ENCODE measurements at regions not wholly inside any gene's neighbourhood (a gene's known extent, or its start where the extent isn't known, plus 50 kb on each side); places are given as distances from the start of the nearest gene placed in this dataset.

- DNase-seq (no peak), ATAC-seq (replicated peaks in 1 of 2) (no peak)
- Mint-ChIP-seq H3K9me3 (peaks cover 0 to 1% of the 10 kb centered on the region in 2 donors), H3K27me3 (ENCODE audit: low read depth) (peaks cover 23% of the 10 kb centered on the region), H3K27ac (no peak overlapping the region), H3K36me3 (ENCODE audit: insufficient read depth in 2 of 2) (no peaks in the 10 kb centered on the region), H3K4me1 (ENCODE audit: low read depth) (no peaks in the 10 kb centered on the region), H3K4me3 (no peak overlapping the region)
Observed at GRCh38 chr6:1037430-1038202, 274.3 kb upstream of the FOXQ1 start.

GRCh38 chr6:1035401-1035800, 276.5 kb upstream of the FOXQ1 start:
- ATAC-seq (replicated peaks in 1 of 2) (no peak), DNase-seq (no peak)
- H3K4me3 Mint-ChIP-seq: no peak overlapping the region
- H3K4me1 Mint-ChIP-seq (ENCODE audit: low read depth): no peaks in the 10 kb centered on the region
- no peaks in the 10 kb centered on the region for H3K9me3 Mint-ChIP-seq
- H3K36me3 Mint-ChIP-seq (ENCODE audit: insufficient read depth in 2 of 2): no peaks in the 10 kb centered on the region
- peaks cover 9% of the 10 kb centered on the region for H3K27me3 Mint-ChIP-seq (ENCODE audit: low read depth)
- H3K27ac Mint-ChIP-seq: no peak overlapping the region

- Mint-ChIP-seq H3K9me3 (no peaks in the 10 kb centered on the region), H3K36me3 (ENCODE audit: insufficient read depth in 2 of 2) (no peaks in the 10 kb centered on the region), H3K4me1 (ENCODE audit: low read depth) (no peaks in the 10 kb centered on the region), H3K27me3 (ENCODE audit: low read depth) (peaks cover 16% of the 10 kb centered on the region), H3K27ac (no peak overlapping the region), H3K4me3 (no peak overlapping the region)
- no peak for ATAC-seq (replicated peaks in 1 of 2)
- DNase-seq: no peak
Observed at GRCh38 chr6:1031720-1032119, 280.2 kb upstream of the FOXQ1 start.

GRCh38 chr6:1029141-1029540, 282.8 kb upstream of the FOXQ1 start:
- Mint-ChIP-seq H3K9me3 (no peaks in the 10 kb centered on the region), H3K27ac (no peak overlapping the region), H3K4me1 (ENCODE audit: low read depth) (no peaks in the 10 kb centered on the region), H3K27me3 (ENCODE audit: low read depth) (peaks cover 7% of the 10 kb centered on the region), H3K36me3 (ENCODE audit: insufficient read depth in 2 of 2) (no peaks in the 10 kb centered on the region), H3K4me3 (no peak overlapping the region)
- ATAC-seq (replicated peaks in 1 of 2) (no peak), DNase-seq (no peak)

GRCh38 chr6:1028723-1029122, 283.2 kb upstream of the FOXQ1 start:
- no peaks in the 10 kb centered on the region for H3K4me1 Mint-ChIP-seq (ENCODE audit: low read depth)
- ATAC-seq (replicated peaks in 1 of 2) (no peak), DNase-seq (no peak)
- peaks cover 7% of the 10 kb centered on the region for H3K27me3 Mint-ChIP-seq (ENCODE audit: low read depth)
- no peaks in the 10 kb centered on the region for H3K36me3 Mint-ChIP-seq (ENCODE audit: insufficient read depth in 2 of 2)
- H3K4me3 Mint-ChIP-seq: no peak overlapping the region
- no peak overlapping the region for H3K27ac Mint-ChIP-seq
- H3K9me3 Mint-ChIP-seq: no peaks in the 10 kb centered on the region

- Mint-ChIP-seq H3K4me1 (ENCODE audit: low read depth) (no peaks in the 10 kb centered on the region), H3K36me3 (ENCODE audit: insufficient read depth in 2 of 2) (no peaks in the 10 kb centered on the region), H3K27ac (no peak overlapping the region), H3K9me3 (no peaks in the 10 kb centered on the region), H3K4me3 (no peak overlapping the region), H3K27me3 (ENCODE audit: low read depth) (peaks cover 7% of the 10 kb centered on the region)
- ATAC-seq (replicated peaks in 1 of 2) (no peak), DNase-seq (no peak)
Observed at GRCh38 chr6:1027795-1028569, 283.9 kb upstream of the FOXQ1 start.

GRCh38 chr6:1027109-1027794, 284.6 kb upstream of the FOXQ1 start:
- Mint-ChIP-seq H3K27ac (no peak overlapping the region), H3K36me3 (ENCODE audit: insufficient read depth in 2 of 2) (no peaks in the 10 kb centered on the region), H3K4me1 (ENCODE audit: low read depth) (no peaks in the 10 kb centered on the region), H3K9me3 (no peaks in the 10 kb centered on the region), H3K4me3 (no peak overlapping the region), H3K27me3 (ENCODE audit: low read depth) (peaks cover 7% of the 10 kb centered on the region)
- DNase-seq: no peak
- ATAC-seq (replicated peaks in 1 of 2): no peak

- peaks cover 13% of the 10 kb centered on the region for H3K27me3 Mint-ChIP-seq (ENCODE audit: low read depth)
- ATAC-seq (replicated peaks in 1 of 2) (no peak), DNase-seq (no peak)
- peaks cover 3 to 4% of the 10 kb centered on the region in 2 donors for H3K9me3 Mint-ChIP-seq
- no peak overlapping the region for H3K27ac Mint-ChIP-seq
- no peak overlapping the region for H3K4me3 Mint-ChIP-seq
- no peaks in the 10 kb centered on the region for H3K4me1 Mint-ChIP-seq (ENCODE audit: low read depth)
- no peaks in the 10 kb centered on the region for H3K36me3 Mint-ChIP-seq (ENCODE audit: insufficient read depth in 2 of 2)
Observed at GRCh38 chr6:1025821-1026220, 286.1 kb upstream of the FOXQ1 start.

- H3K4me3 Mint-ChIP-seq: no peak overlapping the region
- DNase-seq: no peak
- peaks cover 13% of the 10 kb centered on the region for H3K27me3 Mint-ChIP-seq (ENCODE audit: low read depth)
- peaks cover 4 to 6% of the 10 kb centered on the region in 2 donors for H3K9me3 Mint-ChIP-seq
- H3K27ac Mint-ChIP-seq: no peak overlapping the region
- no peak for ATAC-seq (replicated peaks in 1 of 2)
- H3K36me3 Mint-ChIP-seq (ENCODE audit: insufficient read depth in 2 of 2): no peaks in the 10 kb centered on the region
- no peaks in the 10 kb centered on the region for H3K4me1 Mint-ChIP-seq (ENCODE audit: low read depth)
Observed at GRCh38 chr6:1024587-1024986, 287.3 kb upstream of the FOXQ1 start.

- DNase-seq: no peak
- Mint-ChIP-seq H3K4me1 (ENCODE audit: low read depth) (no peaks in the 10 kb centered on the region), H3K27ac (no peak overlapping the region), H3K4me3 (no peak overlapping the region), H3K27me3 (ENCODE audit: low read depth) (peaks cover 13% of the 10 kb centered on the region), H3K9me3 (peaks cover 4 to 6% of the 10 kb centered on the region in 2 donors), H3K36me3 (ENCODE audit: insufficient read depth in 2 of 2) (no peaks in the 10 kb centered on the region)
- ATAC-seq (replicated peaks in 1 of 2): no peak
Observed at GRCh38 chr6:1024161-1024560, 287.7 kb upstream of the FOXQ1 start.

- no peak for ATAC-seq (replicated peaks in 1 of 2)
- no peak for DNase-seq
- Mint-ChIP-seq H3K27ac (no peak overlapping the region), H3K27me3 (ENCODE audit: low read depth) (peaks cover 13% of the 10 kb centered on the region), H3K36me3 (ENCODE audit: insufficient read depth in 2 of 2) (no peaks in the 10 kb centered on the region), H3K9me3 (peaks cover 4 to 6% of the 10 kb centered on the region in 2 donors), H3K4me1 (ENCODE audit: low read depth) (no peaks in the 10 kb centered on the region), H3K4me3 (no peak overlapping the region)
Observed at GRCh38 chr6:1023229-1023628, 288.7 kb upstream of the FOXQ1 start.

GRCh38 chr6:1022719-1023118, 289.2 kb upstream of the FOXQ1 start:
- DNase-seq (no peak), ATAC-seq (replicated peaks in 1 of 2) (no peak)
- H3K9me3 Mint-ChIP-seq: peaks cover 4 to 6% of the 10 kb centered on the region in 2 donors
- peaks cover 13% of the 10 kb centered on the region for H3K27me3 Mint-ChIP-seq (ENCODE audit: low read depth)
- no peaks in the 10 kb centered on the region for H3K36me3 Mint-ChIP-seq (ENCODE audit: insufficient read depth in 2 of 2)
- H3K27ac Mint-ChIP-seq: no peak overlapping the region
- H3K4me3 Mint-ChIP-seq: no peak overlapping the region
- H3K4me1 Mint-ChIP-seq (ENCODE audit: low read depth): no peaks in the 10 kb centered on the region

- no peak for ATAC-seq (replicated peaks in 1 of 2)
- H3K4me3 Mint-ChIP-seq: no peak overlapping the region
- H3K9me3 Mint-ChIP-seq: peaks cover 4 to 6% of the 10 kb centered on the region in 2 donors
- DNase-seq: no peak
- no peak overlapping the region for H3K27ac Mint-ChIP-seq
- peaks cover 11% of the 10 kb centered on the region for H3K27me3 Mint-ChIP-seq (ENCODE audit: low read depth)
- H3K36me3 Mint-ChIP-seq (ENCODE audit: insufficient read depth in 2 of 2): no peaks in the 10 kb centered on the region
- no peaks in the 10 kb centered on the region for H3K4me1 Mint-ChIP-seq (ENCODE audit: low read depth)
Observed at GRCh38 chr6:1020837-1021236, 291.1 kb upstream of the FOXQ1 start.
